ENCODE measurements at regions not wholly inside any gene's neighbourhood (a gene's known extent, or its start where the extent isn't known, plus 50 kb on each side); places are given as distances from the start of the nearest gene placed in this dataset.
"Not testable (repeated sequence)": the region's sequence is repeated elsewhere in the genome, so short reads cannot be mapped to it uniquely, and the experiment has no call there.

DNA sequence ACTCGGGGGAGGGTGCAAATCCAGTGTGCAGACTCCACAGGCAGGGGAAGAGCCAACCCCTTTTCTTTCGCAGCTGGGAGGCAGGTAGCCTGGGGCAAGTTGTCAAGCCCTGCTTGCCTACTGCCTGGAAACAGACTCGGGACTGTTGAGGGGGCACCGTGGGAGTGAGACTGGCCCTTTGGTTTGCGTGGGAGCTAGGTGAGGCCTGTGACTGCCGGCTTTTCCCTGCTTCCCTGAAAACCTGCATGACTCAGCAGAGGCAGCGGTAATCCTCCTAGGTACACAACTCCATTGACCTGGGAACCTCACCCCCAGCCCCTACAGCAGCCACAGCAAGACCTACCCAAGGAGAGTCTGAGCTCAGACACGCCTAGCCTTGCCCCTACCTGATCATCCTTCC is 509.5 kb downstream of the DTWD2 start:
- DNase-seq (ENCODE audit: low spot score) = no peak

DNA sequence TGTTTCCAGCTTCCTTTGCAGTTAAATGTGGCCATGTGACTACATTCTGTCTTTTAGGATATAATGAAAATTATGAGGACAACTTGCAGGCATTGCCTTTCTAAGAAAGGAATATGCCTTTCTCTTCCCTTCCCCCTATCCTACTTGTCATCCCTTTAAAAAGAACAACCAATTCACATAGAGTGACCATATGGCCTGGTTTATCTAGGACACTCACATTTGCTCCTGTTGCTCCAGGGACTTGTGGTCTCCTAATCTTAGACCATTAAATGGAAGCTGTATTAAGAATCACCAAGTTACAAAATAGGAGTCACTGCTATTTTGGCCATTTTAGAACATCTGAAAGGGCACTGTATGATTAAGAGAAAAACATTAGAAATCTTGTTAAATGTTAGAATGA is 520.3 kb downstream of the DTWD2 start:
- no peak for DNase-seq (ENCODE audit: low spot score)

DNA sequence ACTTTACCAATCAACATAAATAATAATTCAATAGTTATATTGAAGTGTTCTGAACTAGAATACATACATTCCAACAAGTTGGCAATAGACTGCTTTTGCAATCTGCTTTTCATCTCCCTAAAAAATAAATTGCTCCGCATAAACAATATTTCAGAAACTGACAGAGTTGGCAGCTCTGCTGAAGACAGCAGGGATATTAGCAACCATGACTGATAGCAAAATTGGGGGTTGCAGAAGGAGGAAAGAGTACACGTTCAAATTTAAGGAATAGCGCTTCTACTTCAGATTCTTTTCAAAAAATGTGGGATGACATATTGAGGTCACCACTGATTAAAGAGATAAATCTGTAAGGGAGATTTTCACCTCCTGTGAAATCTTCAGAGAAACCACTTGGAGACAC is 521.2 kb downstream of the DTWD2 start:
- DNase-seq (ENCODE audit: low spot score) = no peak

DNA sequence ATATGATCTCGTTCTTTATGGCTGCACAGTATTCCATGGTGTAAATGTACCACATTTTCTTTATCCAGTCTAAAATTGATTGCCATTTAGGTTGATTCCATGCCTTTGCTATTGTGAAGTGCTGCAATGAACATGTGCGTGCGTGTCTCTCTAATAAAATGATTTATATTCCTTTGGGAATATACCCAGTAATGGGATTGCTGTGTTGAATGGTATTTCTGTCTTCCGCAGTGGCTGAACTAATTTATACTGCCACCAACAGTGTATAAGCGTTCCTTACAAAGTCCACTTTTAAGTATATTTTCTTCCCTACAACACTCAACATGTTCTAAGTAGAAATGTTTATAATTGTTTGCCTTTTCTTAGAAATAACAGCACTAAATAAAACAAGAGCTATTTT is 521.9 kb downstream of the DTWD2 start:
- DNase-seq (ENCODE audit: low spot score) = no peak

DNA sequence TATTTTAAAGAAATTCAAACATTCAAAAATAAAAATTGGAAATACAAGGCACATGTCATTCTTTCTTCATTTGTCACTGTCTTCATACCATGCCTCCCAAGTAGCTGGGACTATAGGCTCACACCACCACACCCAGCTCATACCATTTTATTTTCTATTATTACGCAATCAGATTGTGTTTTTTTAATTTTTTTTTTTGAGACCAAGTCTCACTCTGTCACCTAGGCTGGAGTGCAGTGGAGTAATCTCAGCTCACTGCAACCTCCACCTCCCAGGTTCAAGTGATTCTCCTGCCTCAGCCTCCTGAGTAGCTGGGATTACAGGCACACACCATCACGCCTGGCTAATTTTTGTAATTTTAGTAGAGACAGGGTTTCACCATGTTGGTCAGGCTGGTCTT is 526.1 kb downstream of the DTWD2 start:
- DNase-seq (ENCODE audit: low spot score) = not testable (repeated sequence)

DNA sequence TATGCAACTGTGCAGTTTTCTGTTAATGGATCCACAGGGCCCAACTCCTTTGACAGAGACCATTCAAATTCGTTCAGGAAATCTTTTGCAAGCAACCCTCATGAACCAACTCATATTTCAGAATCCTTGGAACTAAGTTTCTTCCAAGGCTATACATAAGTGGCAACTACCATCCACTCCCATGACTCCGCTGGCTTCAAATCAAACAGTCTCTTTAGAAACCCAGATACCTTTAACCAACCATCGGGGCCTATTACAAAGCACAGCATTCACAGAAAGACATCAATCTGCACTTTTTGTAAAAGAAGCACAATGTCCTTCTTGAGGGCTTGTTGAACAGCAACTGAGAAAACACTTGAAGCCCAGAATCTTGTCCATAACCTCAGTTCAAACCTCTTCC is 526.9 kb downstream of the DTWD2 start:
- DNase-seq (ENCODE audit: low spot score) = no peak

DNA sequence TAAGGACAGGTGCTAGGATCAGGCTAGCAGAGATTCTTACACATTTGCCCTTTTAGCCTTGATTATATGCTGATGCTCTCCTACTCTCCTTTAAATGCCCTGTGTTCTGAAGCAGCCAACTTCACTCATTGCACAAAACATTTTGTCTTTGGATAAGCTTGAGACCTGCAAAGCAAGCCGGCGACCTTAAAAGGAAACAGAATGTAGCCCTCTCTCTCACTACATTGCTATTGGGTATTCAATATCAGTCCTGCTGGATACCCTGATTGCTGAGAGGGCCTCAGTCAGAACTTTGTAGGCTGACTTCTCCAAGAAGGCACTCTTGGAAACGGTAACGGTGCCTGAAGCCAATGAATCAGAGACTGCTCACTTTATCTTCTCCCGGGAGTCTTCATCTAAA is 528.9 kb downstream of the DTWD2 start:
- no peak for DNase-seq (ENCODE audit: low spot score)

DNA sequence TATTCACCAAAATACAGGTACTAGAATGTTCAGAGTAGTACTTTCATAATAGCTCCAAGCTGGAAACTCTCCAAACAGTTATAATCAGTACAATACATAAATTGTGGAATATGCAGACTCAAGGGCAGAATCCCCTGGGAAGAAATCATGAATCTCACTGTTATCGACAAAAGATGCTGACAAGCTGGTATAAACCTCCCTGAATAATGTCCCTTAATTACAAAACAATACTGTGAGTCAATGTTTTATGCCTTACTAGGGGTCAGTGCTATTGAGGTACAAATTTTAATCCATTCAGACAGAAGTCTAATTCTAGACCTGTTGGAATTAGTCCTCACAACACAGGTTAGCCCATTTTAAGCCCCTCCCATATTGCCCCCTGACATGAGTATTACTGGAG is 532.3 kb downstream of the DTWD2 start:
- DNase-seq (ENCODE audit: low spot score) = no peak

DNA sequence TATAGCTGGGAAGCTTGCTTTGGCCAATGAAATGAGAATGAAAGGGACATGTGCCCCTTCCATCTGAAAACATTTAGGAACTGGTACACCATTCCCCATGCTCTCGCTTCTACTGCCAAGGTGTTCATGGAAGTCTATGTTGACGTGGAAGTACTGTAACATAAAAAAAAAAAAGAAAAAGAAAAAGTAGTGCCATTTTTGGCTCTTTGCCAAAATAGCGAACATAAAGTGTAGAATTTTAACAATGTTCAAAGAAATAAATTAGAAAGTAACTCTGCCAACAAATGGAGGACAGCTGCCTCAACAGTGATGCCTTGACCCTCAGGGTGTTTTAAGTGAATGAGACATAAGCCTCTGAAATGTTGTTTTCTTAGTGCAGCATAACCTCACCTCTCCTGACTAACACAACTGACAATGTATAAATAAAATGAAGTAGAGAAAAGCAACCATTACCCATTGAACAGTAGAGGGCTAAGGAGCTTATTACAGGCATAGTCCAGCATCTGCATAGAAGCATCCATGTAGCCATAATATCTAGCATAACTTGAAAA is 536.6 kb downstream of the DTWD2 start:
- DNase-seq (ENCODE audit: low spot score) = no peak

DNA sequence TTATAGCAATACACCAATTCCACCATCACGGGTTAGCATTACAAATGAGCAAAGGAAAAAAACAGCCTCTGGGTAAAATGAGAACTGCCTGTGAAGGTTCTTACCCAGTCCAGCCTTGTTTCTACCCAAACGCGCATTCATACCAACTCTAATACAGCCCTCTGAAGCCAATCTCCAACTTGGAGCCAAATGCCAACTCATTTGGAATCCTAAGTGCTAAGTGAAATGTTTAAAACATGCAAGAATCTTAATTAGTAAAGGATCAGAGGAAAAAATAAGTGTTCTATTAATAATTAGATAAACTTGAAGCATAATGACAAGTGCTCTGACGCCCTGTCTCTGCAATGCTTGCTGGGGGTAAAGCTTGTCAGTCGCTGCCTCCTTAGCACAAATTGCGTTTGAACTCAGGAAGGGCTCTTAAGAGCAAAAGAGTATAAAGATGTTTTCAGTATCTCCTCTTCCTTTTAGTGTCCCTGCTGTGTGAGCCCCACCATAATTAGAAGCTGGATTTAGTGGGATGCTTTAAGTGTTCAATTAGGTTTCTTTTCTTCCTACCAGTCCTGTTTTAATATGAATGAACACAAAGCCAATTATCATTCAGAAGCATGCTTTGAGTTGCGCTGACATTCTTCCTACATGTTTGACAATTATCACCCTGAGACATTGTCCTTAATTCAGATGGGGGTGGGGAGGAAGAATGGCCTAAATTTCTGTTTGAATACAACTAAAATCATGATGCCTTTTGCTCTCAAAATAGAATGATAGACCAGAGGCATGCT is 537.6 kb downstream of the DTWD2 start:
- DNase-seq (ENCODE audit: low spot score) = no peak

DNA sequence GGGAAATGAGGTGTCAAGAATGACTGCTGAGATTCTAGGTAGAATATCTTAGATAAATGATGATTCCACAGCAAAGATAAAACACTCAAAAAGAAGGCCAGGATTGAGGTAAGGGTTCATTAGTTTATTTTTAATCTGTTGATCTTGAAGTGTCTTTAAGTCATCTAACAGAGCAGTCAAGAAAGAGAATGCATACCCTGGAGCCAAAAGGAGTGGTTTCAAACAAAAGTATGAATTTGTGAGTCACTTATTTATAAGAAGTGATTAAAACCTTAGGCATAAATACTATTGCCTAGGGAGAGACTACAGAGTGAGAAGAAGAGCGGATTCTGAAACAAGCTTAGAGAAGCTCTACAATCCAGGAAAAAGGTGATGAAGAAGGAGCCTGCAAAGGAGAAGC is 541.0 kb downstream of the DTWD2 start:
- no peak for DNase-seq (ENCODE audit: low spot score)

DNA sequence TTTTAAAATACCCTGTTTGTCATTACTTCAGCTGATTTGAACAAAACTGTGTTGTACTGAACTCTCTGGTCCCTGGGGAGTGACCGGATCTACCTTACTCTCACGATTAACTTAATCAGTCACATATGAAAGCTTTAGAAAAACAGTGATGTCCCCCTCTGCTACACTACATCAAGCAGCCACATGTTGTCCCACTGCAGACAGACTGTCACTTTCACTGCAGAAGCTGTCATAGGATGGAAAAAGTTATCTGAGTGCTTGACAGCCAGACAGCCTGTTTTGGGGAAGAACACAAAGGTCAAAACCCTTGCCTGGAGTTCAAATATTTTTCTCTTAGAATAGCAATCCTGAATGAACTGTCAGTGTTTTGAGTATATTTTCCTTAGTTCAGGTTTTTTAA is 546.4 kb downstream of the DTWD2 start:
- no peak for DNase-seq (ENCODE audit: low spot score)

DNA sequence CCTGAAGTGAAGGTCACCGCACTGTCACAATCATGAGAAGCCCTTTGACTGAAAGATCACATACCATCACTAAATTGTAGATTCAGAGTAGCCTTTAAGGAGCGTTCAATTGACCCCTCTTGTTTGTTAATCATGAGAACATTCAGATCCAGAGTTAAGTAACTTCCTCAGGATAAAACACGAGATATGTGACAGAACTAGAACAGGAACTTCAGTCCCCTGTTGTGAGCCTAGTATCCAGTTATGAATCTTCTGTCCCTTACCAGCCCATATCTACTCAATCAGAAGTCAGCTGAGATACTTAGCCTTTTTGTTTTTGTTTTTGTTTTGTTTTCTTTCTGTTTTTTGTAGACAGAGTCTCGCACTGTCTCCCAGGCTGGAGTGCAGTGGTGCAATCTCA is 547.3 kb downstream of the DTWD2 start:
- DNase-seq (ENCODE audit: low spot score) = no peak

DNA sequence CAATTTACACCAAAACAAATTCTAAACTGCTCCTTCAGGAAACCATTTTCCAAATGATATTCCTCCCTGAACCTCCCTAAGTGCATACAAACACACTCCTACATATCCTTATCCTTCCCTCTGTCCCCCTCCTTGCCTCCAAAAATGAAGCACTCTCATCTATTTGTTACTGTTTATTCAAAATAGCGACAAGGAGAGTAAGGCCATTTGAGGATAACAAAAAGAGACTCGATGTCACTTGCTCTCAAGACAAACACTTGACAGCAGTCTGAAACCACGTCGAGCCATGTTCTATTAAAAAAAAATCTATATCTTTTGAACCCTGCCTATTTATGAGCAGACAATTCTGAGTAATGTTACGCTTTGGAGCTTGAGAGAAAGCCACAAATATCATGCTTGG is 547.9 kb downstream of the DTWD2 start:
- no peak for DNase-seq (ENCODE audit: low spot score)

DNA sequence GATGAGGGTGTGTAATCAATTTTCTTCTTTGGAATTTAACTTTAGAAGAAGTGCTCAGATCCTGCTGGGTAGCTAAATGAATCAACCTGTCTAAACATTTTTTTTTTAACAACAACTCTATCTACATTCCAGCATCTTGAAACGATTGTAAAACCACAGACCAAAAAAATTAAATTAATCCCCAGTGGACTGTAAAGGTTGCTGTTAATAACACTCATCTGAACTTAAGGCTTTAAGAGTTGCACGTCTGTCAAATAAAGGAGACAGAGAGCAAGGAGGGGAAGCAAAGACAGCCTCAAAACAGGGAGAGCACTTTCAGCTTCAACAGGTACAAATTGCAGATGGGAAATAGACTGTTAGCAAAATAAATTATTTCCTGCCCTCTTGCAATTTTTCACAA is 548.5 kb downstream of the DTWD2 start:
- no peak for DNase-seq (ENCODE audit: low spot score)

DNA sequence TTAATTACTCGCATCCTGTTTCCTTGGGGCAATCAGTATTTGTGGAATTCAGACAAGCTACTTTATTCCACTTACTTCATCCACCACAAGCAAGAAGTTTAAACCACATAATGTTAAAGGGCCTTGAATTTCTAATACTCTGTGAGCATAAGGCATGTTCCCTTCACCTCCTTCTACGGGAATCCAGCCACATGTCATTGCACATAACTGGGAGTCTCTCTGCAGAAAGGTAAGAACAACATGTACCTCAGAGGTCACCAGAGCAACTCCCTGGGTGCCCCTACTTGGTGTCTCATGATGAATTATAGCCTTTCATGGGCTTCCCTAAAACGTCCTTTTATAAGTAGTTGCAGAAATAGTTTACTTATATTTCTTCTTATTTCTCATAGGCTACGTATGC is 553.2 kb downstream of the DTWD2 start:
- no peak for DNase-seq (ENCODE audit: low spot score)

DNA sequence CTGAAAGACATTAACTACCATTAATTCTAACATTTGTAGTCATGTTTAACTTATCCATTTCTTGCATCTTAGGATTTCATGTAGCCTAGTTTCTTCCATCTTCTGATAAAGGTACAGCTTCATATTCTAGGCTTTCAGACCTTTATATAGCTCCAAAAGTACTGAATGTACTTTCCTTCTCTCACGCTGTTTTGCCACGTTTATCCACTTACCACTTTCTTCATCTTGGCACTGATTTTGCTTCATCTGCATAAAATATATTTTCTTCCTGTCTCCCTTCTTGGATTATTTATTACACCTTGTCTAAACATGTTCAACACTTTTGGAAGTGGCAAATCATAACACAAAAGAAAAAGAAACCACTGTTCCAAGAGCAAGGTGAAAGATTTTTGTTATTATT is 553.8 kb downstream of the DTWD2 start:
- no peak for DNase-seq (ENCODE audit: low spot score)

DNA sequence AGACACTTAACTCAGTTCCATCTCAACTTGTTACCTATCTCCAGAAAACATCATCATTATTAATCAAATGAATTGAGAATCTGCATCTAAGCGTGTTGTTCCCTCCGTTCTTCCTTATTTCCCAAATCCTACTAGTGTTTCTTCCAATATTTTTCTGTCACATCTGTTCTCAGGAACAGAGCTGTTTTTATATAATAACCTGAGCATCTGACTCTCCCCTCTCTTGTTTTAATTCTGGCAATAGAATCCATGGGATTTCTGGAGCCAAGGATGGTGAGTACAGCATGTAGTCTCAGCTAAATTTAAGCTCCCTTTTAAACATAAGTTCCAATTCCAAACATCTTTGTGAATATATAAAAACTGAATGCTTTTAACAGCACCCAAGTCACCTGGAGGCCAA is 558.3 kb downstream of the DTWD2 start:
- DNase-seq (ENCODE audit: low spot score) = no peak

DNA sequence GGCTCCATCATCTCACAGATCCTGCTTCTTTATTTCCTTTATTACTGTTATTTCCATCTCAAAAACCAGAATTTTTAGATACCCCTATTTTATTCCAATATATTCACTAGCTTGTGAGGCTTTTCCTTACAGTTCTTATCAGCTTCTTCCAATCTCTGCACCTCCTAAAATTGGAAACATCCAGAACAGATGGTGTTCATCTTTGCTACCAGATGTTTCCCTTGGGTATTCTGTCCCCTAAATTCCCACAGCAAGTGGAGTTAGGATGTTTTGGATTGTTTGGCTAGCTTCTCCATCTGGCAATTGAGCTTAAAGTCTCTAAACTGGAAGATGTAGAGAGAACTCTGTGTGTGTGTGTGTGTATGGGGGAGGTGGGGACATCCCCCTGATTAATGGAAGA is 580.4 kb downstream of the DTWD2 start:
- no peak for DNase-seq (ENCODE audit: low spot score)

DNA sequence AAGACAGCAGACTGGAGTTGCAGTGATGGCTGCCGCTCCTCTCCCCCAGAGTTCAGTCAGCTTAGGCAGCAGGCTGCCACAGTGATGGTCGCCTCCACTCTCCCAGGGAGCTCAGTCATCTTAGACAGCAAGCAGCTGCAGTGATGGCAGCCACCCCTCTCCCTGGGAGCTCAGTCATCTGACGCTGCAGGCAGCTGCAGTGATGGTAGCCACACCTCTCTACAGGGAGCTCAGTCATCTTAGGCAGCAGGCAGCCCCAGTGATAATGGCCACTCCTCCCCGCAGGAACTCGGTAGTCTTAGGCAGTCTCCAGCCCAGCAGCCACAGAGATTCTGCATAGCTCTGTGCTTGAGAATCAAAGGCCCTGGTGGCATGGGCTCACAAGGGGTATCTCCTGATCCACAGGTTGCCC is 582.7 kb downstream of the DTWD2 start:
- DNase-seq (ENCODE audit: low spot score) = peak; percentile 56

DNA sequence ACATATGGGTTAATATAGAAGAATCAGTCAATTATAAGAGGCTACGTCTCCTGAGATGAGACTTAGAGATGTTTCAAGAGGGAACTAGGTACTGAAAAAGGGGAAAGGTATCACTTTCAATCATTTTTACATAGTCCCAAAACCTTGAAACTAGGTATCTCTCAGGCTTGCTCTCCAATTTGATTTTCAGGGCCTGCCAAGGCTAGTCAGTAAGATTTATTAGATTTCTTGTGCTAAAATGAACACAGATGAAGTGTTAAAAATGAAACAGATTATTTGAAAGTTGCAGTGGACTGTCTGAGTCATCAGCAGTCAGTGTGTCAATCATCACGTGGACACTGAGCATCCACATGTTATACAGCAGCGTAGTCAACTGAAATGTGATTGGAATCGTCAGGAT is 591.1 kb downstream of the DTWD2 start:
- no peak for DNase-seq (ENCODE audit: low spot score)

DNA sequence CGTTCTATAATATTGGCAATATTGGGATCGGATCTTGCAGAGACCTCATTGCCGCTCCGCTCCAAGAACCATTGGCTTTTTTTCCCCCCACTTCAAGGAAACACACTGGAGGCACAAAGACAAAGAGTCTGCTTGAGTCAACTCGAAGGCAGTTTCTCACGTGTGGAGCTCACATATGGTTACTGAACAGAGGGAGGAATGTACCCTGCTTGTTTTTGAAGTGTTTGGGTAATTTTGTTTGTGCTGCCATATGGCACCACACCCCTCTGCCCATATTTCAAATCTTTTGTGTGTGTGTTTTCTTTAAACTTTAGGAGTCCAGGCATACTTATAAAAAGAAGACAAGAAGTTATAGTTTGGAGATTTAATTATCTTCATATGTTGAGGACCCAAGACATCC is 595.9 kb downstream of the DTWD2 start:
- no peak for DNase-seq (ENCODE audit: low spot score)

DNA sequence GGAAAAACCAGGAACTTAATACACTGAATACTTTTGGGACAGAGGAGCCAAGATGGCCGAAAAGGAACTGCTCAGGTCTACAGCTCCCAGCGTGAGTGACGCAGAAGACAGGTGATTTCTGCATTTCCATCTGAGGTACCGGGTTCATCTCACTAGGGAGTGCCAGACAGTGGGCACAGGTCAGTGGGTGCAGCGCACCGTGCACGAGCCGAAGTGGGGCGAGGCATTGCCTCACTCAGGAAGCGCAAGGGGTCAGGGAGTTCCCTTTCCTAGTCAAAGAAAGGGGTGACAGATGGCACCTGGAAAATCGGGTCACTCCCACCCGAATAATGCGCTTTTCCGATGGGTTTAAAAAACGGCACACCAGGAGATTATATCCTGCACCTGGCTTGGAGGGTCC is 605.4 kb downstream of the DTWD2 start:
- DNase-seq (ENCODE audit: low spot score) = not testable (repeated sequence)

DNA sequence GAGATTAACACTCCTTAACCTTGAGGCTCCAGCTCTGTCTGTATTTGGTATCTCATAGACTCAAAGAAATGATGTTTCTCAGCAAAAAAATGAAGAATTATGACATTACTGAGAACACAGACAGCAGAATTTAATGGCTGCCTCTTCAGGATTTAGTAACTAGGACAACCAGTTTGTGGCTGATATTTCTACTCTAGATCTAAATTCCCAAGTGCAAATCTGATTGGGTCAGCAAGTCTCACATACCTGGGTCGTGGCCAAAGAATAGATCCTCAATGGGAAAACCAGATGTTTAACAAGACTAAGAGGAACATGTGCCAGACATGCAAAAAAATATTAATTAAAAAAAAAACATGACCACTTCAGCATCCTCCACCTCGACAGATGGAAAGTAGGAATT is 608.9 kb downstream of the DTWD2 start:
- no peak for DNase-seq (ENCODE audit: low spot score)
